GM19025 (cell line): ENCODE measurements at regions not wholly inside any gene's neighbourhood (a gene's known extent, or its start where the extent isn't known, plus 50 kb on each side); places are given as distances from the start of the nearest gene placed in this dataset.

Source experiments
- ATAC-seq: cut with Tn5 transposase; IDR thresholded peaks from one replicate; pipeline ENCODE4 v1.9.1; 2021; ENCODE audit warnings: mild to moderate bottlenecking, low read depth, moderate library complexity; ENCODE audit not compliant: unreplicated experiment

DNA sequence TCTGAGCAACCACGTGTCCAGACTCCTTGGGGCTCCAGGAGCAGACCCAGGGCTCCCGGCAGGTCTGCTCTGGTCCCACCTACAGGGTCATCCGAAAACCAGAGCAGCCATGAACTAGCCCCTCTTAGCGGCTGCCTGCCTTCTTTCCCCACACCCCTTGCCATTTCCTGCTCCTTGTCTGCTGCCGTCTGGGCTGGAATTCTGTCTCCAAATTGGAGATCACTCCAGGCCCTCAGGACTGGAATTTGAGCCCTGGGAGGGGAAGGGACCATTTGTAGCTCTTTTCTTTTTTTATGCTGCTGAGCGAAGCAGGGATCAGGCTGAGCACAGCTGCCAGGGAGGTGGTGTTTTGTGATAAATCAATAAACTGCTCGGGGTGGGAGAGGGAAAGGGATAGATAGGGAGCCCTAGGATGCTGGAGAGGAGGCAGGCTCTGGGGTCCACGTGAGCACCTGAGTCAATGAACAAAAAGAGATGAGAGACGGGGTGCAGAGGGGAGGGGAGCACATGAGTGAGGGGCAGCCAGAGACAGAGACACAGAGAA is 257.5 kb downstream of the ENGASE start:
- no peak for ATAC-seq

DNA sequence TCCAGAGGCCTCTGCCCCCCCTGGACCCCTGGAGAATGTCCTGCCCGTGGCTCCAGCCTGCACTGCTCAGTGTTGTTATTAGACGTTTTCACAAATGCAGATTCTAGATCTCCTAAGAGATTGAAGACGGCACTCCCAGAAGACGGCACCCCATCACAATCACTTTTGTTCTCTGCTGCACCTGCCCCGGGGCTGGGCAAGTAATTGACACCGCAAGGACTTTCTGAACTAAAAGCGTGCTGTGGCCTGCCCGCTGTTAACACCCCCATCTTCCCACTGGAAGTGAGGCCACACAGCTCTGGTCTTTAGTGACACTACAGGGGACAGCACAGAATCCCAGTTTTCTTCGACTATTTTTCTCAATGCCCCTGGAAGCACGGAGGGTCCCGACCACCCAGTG is 256.9 kb downstream of the ENGASE start:
- ATAC-seq, result no peak

DNA sequence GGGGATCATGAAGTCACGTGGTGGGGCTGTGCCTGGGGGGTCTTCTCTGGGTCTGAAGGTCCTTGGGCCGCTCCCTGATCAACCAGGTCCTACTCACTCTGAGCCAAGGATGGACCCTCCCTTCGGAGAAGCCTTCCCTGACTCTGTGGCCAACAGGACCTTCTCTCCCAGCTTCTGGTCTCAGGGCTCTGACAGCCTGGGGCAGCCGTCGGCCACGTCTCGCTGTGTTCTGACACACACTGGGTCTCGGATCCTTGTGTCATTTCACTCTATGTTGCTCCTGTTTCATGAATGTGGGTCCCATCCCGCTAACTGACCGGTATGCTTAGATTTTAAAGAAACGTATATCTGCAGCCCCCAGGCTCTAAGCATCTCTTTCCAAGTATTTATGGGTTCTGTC is 256.1 kb downstream of the ENGASE start:
- no peak for ATAC-seq

DNA sequence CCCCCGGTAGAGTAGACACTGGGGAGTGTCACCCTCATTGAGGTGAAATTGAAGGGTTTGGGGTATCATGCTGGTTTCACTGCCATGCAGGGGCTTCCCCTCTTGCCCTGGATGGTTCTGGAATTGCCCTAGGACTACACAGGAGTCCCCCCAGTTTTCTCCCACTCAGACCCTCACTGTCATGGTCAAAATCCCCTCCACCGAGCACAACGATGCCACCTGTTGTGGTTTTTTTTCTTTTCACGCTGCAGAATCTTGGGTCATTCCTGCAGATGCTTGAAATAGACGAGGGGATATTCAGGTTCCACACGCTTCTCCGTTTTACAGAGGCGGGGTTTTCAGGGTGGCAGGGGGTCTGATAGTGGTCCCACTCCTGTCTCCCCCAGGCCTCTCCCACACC is 255.6 kb downstream of the ENGASE start:
- no peak for ATAC-seq

DNA sequence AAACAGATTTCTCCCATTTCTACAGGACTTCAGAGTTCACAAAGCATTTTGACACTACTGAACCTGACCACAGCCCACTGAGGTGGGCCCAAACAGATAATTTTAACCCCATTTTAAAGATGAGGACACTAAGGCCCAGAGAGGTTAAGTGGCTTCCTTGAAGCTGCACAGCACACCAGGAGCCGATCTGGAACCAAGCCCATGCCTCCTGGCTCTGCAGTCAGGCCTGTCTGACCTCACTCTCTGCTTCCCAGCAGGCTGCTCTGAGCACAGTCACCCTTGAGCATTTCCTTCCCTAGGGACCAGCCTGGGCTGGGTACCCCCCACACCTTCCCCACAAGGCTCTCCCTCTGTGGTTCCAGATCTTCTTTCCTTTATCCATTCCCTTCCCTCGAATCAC is 252.2 kb downstream of the ENGASE start:
- no peak for ATAC-seq

DNA sequence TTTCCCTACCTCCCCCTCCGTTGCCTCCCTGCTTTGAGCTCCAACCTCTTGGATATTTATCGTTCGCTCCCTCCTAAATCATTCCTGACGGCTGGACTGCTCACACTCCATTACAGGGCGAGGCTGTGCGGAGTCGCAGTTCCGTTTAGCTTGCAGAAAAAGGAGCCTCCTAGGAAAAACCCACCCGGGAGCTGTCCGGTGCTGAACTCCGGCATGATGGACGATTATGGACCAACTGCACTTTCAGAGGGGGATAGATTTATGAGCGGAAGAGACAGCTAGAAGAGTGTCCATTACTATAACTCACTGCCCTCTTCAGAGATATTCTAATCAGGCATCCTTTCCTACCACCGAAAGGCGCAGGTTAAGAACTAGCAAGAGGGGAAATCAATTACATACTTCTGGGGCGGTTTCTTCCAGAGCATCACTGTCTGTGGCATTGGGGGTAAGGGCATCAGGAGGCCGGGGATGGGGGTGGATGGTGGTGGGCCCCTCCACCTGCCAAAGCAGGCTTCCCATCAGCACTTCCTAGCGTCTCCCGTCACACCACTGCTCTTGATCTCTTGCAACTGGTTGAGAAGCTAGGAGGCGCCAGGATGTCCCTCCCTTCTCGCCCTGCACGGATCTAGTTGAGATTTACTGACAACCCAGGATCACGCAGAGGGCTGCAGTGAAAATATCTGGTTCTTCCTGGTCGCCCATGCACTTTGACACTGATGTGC is 251.2 kb downstream of the ENGASE start:
- ATAC-seq, result no peak

DNA sequence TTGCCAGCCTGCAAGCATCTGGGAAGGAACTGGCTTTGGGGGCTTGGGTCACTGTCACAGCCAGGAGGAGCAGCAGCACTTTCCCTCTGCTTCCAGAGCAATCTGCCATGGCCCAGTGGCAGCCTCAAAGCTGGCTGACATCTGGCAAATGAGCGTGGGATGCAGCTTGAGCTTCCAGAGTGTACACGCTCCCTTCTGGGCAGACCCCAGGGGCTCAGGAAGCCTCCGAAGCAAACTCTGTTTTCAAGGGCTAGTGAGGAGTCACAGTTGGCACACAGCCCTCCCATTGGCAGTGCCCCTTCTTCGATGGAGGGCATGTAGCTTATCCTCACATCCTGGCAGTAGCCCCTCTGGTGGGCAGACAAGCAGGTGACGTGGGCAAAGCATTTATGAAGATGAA is 249.6 kb downstream of the ENGASE start:
- no peak for ATAC-seq

DNA sequence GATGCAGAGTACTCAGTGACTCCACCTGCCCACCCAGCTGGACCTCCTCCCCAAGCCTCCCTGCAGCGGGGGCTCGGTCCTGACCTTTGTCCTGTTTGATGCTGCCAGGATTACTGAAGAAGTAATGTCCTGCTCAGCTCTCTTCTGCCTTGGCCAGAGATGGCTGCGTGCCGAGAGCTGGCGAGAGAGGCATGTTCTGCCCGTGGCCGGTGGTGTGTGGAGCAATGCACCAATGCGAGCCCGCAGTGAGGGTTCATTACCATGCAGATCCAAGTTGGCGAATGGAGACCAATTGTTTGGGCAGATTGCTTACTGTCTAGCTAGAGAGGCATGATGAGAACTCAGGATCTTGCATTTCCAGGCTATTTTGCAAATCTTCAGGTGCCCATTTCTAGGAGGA is 248.9 kb downstream of the ENGASE start:
- no peak for ATAC-seq

DNA sequence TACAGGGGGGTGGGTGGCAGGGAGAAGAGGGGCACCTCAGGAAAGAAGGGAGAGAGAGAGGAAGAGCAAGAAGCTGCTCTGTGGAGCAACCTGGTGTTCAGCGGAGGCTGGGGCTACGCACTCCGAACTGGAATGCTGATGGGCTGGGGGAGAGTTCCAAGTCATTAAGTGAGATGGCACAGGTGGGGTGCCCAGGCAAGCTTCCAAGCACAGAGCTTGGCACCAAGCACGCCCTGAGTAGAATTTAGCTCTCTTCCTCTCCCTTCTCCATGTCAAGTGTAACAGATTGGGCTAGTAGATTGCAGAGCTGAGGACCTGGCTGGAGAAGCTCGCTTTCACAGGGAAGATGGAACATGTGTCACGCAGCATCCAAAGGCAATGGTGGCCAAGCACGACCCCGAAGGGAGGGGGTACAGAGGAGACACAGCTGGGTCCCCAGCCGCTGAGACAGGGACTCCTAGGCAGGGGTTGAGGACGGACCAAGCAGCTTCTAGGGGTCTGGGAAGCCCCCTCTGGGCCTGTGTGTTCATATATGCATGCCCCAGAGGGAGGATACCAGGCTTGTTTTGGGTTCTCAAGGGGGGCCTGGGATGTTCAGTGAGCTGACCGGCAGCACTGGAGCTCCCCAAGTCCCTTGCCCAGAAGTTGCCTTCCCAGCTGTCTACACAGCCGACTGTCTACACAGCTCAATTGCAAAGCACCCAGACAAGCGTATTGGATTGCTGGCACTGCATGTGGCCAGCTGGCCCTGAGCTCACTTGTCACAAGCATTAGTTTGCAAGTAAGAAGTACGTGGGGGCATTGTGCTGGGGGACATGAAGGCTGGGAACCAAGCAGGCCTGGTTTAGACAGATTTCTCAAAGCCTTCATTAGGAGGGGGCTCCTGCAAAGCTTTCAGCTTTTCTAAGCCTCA is 247.8 kb downstream of the ENGASE start:
- ATAC-seq, result no peak

DNA sequence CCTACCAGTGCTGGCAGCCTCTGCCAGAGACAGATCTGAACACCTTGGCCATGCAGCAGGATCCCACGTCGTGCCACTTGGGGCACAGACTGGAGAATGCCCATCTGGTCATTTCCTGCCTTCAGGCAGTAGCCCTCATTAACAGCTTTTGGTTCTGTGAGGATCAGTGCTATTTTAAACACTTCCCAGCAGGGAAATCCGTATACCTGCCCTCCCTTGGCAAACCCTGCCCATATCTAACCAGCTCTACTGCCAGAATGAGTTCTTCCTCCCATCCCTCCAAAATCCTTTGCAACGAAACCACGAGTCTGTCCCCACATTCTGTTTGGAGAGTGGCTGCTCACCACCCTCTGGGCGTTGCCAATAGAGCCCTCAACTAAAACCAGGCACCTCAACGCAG is 245.7 kb downstream of the ENGASE start:
- no peak for ATAC-seq

DNA sequence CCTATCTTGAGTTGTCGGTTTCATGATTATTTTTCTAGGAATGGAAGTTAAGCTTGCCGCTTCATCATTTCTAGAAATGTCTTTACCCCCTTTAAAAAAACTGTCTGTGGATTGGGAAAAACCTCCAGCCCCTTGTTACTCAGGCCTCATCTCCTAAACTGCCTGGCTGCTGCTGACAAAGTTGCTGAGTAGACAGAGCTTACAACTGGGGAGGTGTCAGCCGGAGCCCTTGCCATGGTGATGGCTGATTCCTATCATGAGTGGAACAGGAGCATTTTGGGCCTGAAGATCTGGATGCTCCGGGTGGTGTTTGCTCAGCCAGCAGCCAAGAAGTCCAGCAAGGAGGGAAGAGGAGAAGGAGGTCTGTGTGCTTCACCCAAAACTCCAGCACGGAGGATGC is 243.3 kb downstream of the ENGASE start:
- no peak for ATAC-seq

DNA sequence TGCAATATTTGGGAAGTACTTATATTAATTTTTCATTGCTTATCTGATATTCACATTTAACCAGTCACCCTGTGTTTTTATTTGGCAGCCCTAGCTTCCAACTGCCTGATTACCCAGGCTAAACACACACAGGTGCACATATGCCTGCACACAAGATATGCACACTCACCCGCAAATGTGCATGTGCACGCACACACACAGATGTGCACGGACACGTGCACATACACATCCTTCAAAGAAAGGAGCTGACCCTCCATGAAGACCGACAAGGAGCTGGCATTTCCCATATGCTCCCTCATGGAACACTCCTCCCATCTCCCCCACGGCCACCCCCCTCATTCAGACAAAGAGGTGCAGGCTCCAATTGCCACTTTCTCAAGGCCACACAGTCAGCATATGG is 242.2 kb downstream of the ENGASE start:
- no peak for ATAC-seq

DNA sequence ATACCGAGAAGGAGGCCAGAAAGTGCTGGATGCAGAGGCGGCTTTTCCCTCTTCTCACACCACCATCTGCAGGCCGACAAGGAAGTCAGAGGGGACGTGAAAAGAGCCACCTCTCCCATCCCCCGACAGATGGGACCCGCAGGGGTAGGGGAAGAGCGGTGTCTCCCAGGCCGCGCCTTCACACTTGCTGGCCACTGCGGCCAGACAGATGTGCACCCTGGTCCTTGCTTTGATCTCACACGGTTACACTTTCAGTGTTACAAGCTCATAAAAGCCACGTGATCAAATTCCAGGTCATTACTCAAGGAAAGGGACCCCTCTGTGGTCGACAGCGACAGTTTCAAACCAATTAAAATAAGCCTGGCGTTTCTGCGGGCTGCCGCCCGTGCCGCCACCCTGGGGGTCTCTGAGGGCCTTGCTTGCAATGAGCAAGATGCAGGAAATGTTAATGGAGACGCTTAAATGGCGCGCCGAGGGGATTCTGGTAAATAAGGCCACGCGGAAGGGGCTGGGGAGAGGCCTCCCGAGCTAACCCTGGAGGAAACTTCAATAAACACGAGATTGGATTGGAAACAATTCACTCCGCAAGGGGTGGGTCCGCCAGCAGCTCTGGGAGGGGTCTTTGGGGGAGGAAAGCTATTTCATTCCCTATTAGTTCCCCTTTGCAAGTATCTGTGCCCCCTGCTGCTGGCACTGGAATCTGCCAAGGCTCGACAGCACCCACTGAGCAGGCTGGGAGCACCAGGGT is 240.9 kb downstream of the ENGASE start:
- ATAC-seq, result no peak

DNA sequence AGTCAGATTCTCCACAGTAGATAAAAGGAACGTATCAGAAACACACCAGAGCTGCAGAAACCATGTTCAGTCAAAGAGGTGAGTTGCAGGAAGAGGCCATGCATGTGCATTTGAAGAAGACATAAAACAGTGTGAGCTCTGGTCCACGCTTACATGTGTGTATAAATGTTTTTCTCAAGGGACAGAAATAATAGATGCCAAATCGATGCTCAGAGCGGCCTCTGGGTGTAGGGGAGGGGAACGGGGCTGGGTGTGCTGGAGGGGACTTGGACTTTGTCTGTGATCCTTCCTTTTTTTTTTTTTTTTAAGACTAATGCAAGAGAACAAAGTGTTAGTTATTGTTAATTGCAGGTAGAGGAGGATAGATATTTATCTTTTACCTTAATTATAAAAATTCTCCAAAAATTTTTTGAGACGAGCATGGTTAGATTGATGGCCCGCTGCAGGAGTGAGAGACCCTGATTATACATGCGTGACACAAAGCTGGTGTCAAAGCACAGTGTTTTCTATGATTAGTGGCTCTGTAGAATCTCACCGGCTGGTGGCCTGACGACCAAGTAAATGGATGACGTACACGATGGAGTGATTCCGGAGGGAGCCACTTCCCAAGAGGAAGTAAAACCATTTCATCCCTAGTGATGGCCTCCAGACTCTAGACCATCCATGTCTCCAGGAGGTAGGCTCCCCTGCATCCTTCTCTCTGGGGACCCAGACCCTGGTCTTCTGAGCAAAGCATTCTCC is 240.2 kb downstream of the ENGASE start:
- ATAC-seq, result no peak

DNA sequence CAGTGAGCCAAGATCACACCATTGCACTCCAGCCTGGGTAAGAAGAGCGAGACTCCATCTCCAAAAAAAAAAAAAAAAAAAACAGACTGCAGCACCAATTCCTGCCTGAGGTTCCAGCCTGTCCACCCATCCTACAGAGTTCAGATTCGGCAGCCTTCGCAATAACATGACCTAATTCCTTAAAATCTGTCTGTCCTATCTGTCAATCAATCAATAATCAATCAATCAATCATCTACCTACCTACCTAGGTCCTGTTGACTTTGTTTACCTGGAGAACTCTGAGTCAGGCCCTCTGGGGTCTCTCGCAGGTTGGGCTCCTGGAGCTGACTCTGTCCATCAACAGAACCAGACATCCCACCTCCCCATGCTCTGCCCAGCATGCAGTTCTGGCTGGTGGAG is 236.7 kb downstream of the ENGASE start:
- ATAC-seq, result no peak

DNA sequence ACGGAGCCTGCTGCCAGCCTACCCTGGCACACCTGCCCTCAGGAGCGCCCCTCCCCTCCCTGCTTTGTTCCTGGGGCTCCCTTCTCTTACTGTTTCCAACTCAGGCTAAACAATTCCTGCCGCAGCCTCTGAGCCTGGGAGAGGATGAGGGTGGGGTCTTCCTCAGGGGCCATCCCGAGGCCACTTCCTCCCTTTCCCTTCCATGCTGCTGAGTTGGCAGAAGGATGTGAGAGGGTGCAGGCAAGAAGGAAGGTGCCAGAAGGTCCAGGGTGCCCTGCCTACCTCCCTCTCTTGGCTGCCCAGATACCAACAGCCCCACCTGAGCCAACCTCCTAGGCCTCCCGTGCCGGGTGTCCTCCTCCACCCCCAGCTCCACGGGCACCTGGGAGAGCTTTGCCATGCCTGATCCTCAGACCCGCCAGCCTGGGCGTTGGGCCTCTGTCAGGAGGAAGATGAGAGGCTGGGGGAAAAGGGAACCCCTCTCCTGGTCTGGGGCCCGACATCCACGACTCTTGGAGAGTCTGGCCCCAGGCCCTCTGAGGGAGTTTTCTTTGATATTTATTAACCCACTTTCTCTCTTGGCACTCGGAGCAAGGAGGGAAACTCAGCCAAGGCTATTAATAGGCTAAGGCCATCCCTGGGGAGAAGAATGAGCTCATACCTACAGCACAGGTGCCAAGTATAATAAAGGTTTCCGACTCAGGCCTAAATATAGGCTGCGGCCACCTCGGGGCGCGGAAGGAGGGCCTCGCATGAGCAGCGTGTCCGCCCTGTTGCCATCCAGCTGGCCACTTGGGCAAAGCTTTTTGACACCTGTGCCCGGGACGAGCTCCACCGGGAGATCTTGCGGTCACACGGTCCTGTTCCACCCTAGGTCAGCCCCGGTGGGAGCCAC is 232.0 kb downstream of the ENGASE start:
- ATAC-seq, result no peak

DNA sequence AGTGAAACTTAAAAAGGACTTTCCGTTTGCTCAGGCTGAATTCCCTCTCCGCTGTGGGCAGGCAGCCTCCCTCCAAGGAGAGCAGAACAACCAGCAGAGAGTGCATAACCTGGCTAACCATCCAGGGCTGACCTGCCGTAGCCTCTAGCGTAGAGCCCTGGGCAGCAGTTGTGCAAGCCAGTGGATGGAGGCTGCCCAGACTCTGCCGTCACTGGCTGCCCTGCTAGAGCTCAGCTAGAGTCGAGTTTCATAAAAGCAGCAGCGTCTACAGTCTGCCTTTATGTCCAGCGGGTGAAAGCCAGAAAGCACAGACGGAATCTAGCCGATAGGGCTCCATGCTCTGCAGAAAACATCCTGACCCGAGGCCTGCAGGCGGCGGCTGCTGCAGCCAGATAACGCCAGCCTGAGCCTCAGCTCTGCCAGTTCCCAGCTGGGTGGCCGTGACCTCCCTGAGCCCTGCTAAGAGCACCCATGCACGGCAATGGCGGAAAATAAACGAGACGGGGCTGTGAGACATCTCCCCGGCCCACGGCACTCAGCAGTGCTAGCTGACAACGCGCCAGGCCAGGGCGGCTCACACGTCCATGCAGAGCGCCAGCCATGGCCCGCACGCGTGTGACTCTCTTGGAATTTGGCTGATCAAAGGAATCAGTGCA is 231.3 kb downstream of the ENGASE start:
- ATAC-seq, result no peak

DNA sequence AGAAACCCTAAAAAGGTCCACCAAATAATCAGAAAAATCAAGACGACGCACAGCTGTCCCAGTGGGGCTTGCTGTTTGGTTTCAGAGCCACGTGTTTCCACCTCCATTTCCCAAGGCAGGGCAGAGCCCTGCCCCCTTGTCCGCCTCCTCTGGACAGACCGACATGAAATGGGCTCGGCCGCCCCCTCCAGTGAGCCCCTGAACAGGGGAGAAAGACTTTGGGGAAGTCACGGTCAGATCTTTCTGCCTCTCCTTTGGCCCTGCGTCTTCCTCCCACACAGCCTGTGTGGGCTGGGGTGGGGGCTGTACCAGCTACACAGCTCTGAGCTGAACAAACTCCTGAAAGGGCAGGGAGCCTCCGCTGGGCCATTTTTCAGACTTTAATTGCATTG is 230.7 kb downstream of the ENGASE start:
- ATAC-seq, result no peak

DNA sequence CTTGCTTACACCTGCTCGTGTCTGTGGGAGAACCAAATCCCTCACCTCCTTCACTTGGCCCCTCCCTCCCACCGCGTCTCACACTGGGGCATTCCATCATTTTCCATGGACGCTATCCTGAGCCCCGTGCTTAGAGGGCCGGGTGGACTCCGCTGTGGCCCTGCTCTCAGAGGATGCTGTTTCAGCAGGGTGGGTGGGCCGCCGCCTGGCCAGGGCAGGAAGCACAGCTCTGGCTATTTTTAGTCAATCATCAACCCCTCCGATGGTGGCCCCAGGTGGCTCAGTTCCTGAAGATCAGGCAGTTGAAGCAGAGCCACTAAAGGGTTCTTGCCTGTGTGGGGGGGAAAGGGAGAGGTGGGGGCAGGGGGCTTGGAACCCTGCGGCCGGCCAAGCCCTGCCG is 230.3 kb downstream of the ENGASE start:
- ATAC-seq, result no peak
